Epithelial cell of esophagus (primary cell): ENCODE measurements at regions not wholly inside any gene's neighbourhood (a gene's known extent, or its start where the extent isn't known, plus 50 kb on each side); places are given as distances from the start of the nearest gene placed in this dataset.
"Not testable (repeated sequence)": the region's sequence is repeated elsewhere in the genome, so short reads cannot be mapped to it uniquely, and the experiment has no call there.

Experiments used
- DNase-seq: peaks from one replicate; pipeline ENCODE4 v3.0.0; 2010; ENCODE audit warnings: low read depth
- H3K4me3 ChIP-seq: 2 replicates; pipeline ENCODE4 v1.5.1; 2011; ENCODE audit warnings: mild to moderate bottlenecking, low read length, control low read depth

- not testable (repeated sequence) for DNase-seq, H3K4me3 ChIP-seq
Measured at GRCh38 chrY:6091599-6091998, 154.4 kb upstream of the TSPY2 start.

GRCh38 chrY:6130689-6131619 is 115.1 kb upstream of the TSPY2 start:
- H3K4me3 ChIP-seq, DNase-seq: not testable (repeated sequence)

- H3K4me3 ChIP-seq, result not testable (repeated sequence)
- peak; percentile 0 for DNase-seq
Measured at GRCh38 chrY:6136149-6136548, 109.9 kb upstream of the TSPY2 start.
